ENCODE measurements at regions not wholly inside any gene's neighbourhood (a gene's known extent, or its start where the extent isn't known, plus 50 kb on each side); places are given as distances from the start of the nearest gene placed in this dataset.

GRCh38 chr13:32838945-32839344, 177.3 kb upstream of the KL start:
- Histone ChIP-seq H3K4me3 (replicated peaks in 1 of 3; ENCODE audit: low read depth in 2 of 3, low read length in 3 of 3) (no peak overlapping the region), H3K36me3 (replicated peaks in 1 of 2; ENCODE audit: control insufficient read depth in 1 of 2, insufficient read depth in 2 of 2, low read length in 2 of 2) (no peaks in the 10 kb centered on the region), H4K20me1 (ENCODE audit: insufficient read depth, low read length) (no peaks in the 10 kb centered on the region), H3K4me2 (replicated peaks; ENCODE audit: extremely low read depth, low read length, poor library complexity, severe bottlenecking) (no peak overlapping the region), H3K9ac (ENCODE audit: insufficient read depth, low read length, poor library complexity, severe bottlenecking) (no peak overlapping the region), H3K27ac (ENCODE audit: low read depth in 1 of 2, low read length in 2 of 2) (no peak overlapping the region), H3K79me2 (ENCODE audit: insufficient read depth, low read length) (no peaks in the 10 kb centered on the region), H3K9me3 (replicated peaks in 1 of 2; ENCODE audit: control insufficient read depth in 1 of 2, insufficient read depth in 1 of 2, low read length in 2 of 2) (peaks cover 0 to 6% of the 10 kb centered on the region in 2 donors), H2AFZ (ENCODE audit: insufficient read depth, low read depth, low read length, poor library complexity, severe bottlenecking) (no peak overlapping the region), H3K27me3 (ENCODE audit: control insufficient read depth in 2 of 2, insufficient read depth in 2 of 2, low read length in 2 of 2) (no peaks in the 10 kb centered on the region), H3K4me1 (ENCODE audit: control insufficient read depth in 1 of 2, insufficient read depth in 2 of 2, low read length in 2 of 2) (no peaks in the 10 kb centered on the region)
- H3K27me3 Mint-ChIP-seq (ENCODE audit: low read depth in 3 of 3) = no peaks in the 10 kb centered on the region
- intact Hi-C loops (cut with micrococcal nuclease) = no loop called here
- H3K27ac Mint-ChIP-seq = no peak overlapping the region
- H3K4me1 Mint-ChIP-seq = no peaks in the 10 kb centered on the region
- no peak for DNase-seq
- TF ChIP-seq CTCF (IDR thresholded peaks at IDR 0.05) = no peak
- H3K36me3 Mint-ChIP-seq = no peaks in the 10 kb centered on the region
- WGBS (ENCODE audit: insufficient coverage) = 13% methylated on average over 1 of the region's 3 CpGs
- no peak overlapping the region for H3K4me3 Mint-ChIP-seq
- H3K9me3 Mint-ChIP-seq = peaks cover 0 to 5% (median 4%) of the 10 kb centered on the region in 7 donors

GRCh38 chr13:32840113-32840512, 176.1 kb upstream of the KL start:
- H2AFZ ChIP-seq (ENCODE audit: insufficient read depth, low read depth, low read length, poor library complexity, severe bottlenecking) = no peak overlapping the region
- peaks cover 0 to 1% (median 0%) of the 10 kb centered on the region in 3 donors for H3K27me3 Mint-ChIP-seq (ENCODE audit: low read depth in 3 of 3)
- intact Hi-C loops (cut with micrococcal nuclease) = no loop called here
- no peaks in the 10 kb centered on the region for H3K4me1 Mint-ChIP-seq
- H3K4me2 ChIP-seq (replicated peaks; ENCODE audit: extremely low read depth, low read length, poor library complexity, severe bottlenecking) = no peak overlapping the region
- no peaks in the 10 kb centered on the region for H3K79me2 ChIP-seq (ENCODE audit: insufficient read depth, low read length)
- no peaks in the 10 kb centered on the region for H3K36me3 Mint-ChIP-seq
- no peaks in the 10 kb centered on the region for H4K20me1 ChIP-seq (ENCODE audit: insufficient read depth, low read length)
- H3K27me3 ChIP-seq (ENCODE audit: control insufficient read depth in 2 of 2, insufficient read depth in 2 of 2, low read length in 2 of 2) = no peaks in the 10 kb centered on the region
- H3K27ac Mint-ChIP-seq = no peak overlapping the region
- no peaks in the 10 kb centered on the region for H3K4me1 ChIP-seq (ENCODE audit: control insufficient read depth in 1 of 2, insufficient read depth in 2 of 2, low read length in 2 of 2)
- H3K9me3 ChIP-seq (replicated peaks in 1 of 2; ENCODE audit: control insufficient read depth in 1 of 2, insufficient read depth in 1 of 2, low read length in 2 of 2) = peaks cover 0 to 6% of the 10 kb centered on the region in 2 donors
- H3K4me3 Mint-ChIP-seq = no peak overlapping the region
- 100% methylated on average over 3 of the region's 5 CpGs for WGBS (ENCODE audit: insufficient coverage)
- no peak overlapping the region for H3K4me3 ChIP-seq (replicated peaks in 1 of 3; ENCODE audit: low read depth in 2 of 3, low read length in 3 of 3)
- H3K36me3 ChIP-seq (replicated peaks in 1 of 2; ENCODE audit: control insufficient read depth in 1 of 2, insufficient read depth in 2 of 2, low read length in 2 of 2) = no peaks in the 10 kb centered on the region
- no peak for TF ChIP-seq CTCF (IDR thresholded peaks at IDR 0.05)
- H3K9me3 Mint-ChIP-seq = peaks cover 0 to 12% (median 4%) of the 10 kb centered on the region in 7 donors
- H3K27ac ChIP-seq (ENCODE audit: low read depth in 1 of 2, low read length in 2 of 2) = no peak overlapping the region
- no peak overlapping the region for H3K9ac ChIP-seq (ENCODE audit: insufficient read depth, low read length, poor library complexity, severe bottlenecking)
- no peak for DNase-seq

All from CD14-positive monocyte (primary cell).